K562 (cell line): ENCODE measurements at regions not wholly inside any gene's neighbourhood (a gene's known extent, or its start where the extent isn't known, plus 50 kb on each side); places are given as distances from the start of the nearest gene placed in this dataset.

Experiments used
- ATAC-seq: fragments of 200-7000 bp; cut with Tn5 transposase; 3 replicates; pipeline ENCODE4 v1.9.1; 2020; ENCODE audit warnings: moderate library complexity
- BruUV-seq: library from RNA; stranded (reverse); fragments of 400-500 nt; replicated peaks from 2 replicates; lab custom pipeline; 2021; lab: Mats Ljungman, UMichigan
- CTCF ChIA-PET: fragments of 300-600 bp; formaldehyde crosslinking; extraction: SDS; loops from one replicate; lab custom pipeline; 2021; ENCODE audit warnings: low intra/inter-chr PET ratio; lab: Yijun Ruan, JAX
- POLR2A ChIA-PET: fragments of 300-600, 350-650 bp; sonication (Branson Sonifier 250); formaldehyde crosslinking; extraction: SDS; loops from one replicate; lab custom pipeline; 2021; ENCODE audit warnings: antibody characterized with exemption, inconsistent platforms; lab: Yijun Ruan, JAX
- DNase-seq, 4 experiments: peaks; one replicate each; pipeline versions ENCODE4 v3.0.0 to v3.0.0-alpha.2; 2011 to 2018; ENCODE audit warnings: low spot score in 3 of 4, mixed read lengths in 3 of 4; ENCODE audit errors: extremely low read depth in 1 of 4
- FAIRE-seq: peaks from 2 replicates; lab custom pipeline; 2011; peaks lifted over from hg19 to GRCh38; lab: Jason Lieb, UNC
- H2AFZ ChIP-seq: 2 replicates; pipeline ENCODE4 v1.6.0; 2011; ENCODE audit warnings: low read depth, low read length, control low read depth, inconsistent platforms
- H3K27ac ChIP-seq: fragments of 200-600 bp; 3 replicates; pipeline ENCODE4 v1.8.0; 2011; ENCODE audit warnings: low read depth, mild to moderate bottlenecking, control low read depth, inconsistent platforms, low read length, moderate library complexity, mixed read lengths; ENCODE audit errors: extremely low read depth
- H3K27me3 ChIP-seq, 2 experiments: fragments of 300-600 bp in 1 of 2; 2 replicates in 1 of 2; 3 replicates in 1 of 2; pipeline versions ENCODE4 v1.6.0 to v1.8.0; 2011; ENCODE audit warnings: inconsistent platforms in 2 of 2, low read length in 2 of 2, mild to moderate bottlenecking in 1 of 2, mixed read lengths in 1 of 2, moderate library complexity in 1 of 2; ENCODE audit not compliant: control insufficient read depth in 2 of 2, insufficient read depth in 2 of 2
- H3K36me3 ChIP-seq: fragments of 300-600 bp; 3 replicates; pipeline ENCODE4 v1.8.0; 2011; ENCODE audit warnings: mild to moderate bottlenecking, low read length, inconsistent platforms; ENCODE audit not compliant: control insufficient read depth, insufficient read depth
- H3K4me1 ChIP-seq, 2 experiments: fragments of 200-600 bp in 1 of 2; replicated peaks in 1 of 2; 2 replicates in 1 of 2; 3 replicates in 1 of 2; pipeline versions ENCODE4 v1.5.1 to v1.8.0; 2011; ENCODE audit warnings: inconsistent platforms in 2 of 2, low read length in 2 of 2, mild to moderate bottlenecking in 1 of 2, mixed read lengths in 1 of 2, moderate library complexity in 1 of 2; ENCODE audit not compliant: control insufficient read depth in 2 of 2, insufficient read depth in 2 of 2
- H3K4me2 ChIP-seq: 2 replicates; pipeline ENCODE4 v1.6.1; 2011; ENCODE audit warnings: low read length, control low read depth, inconsistent platforms, mixed read lengths; ENCODE audit not compliant: insufficient read depth
- H3K4me3 ChIP-seq: fragments of 200-600 bp; sonication (generic), shearing (Covaris generic); 2 replicates; pipeline ENCODE4 v1.5.1; 2016; ENCODE audit warnings: control low read depth, inconsistent platforms
- H3K79me2 ChIP-seq: fragments of 200-600 bp; 3 replicates; pipeline ENCODE4 v1.8.0; 2011; ENCODE audit warnings: low read length, inconsistent platforms; ENCODE audit not compliant: control insufficient read depth, insufficient read depth
- H3K9ac ChIP-seq, 2 experiments: 2 replicates each; pipeline versions ENCODE4 v1.6.0 to v1.6.1; 2011; ENCODE audit warnings: low read depth in 2 of 2, low read length in 2 of 2, control low read depth in 1 of 2, inconsistent platforms in 1 of 2, mild to moderate bottlenecking in 1 of 2, mixed read lengths in 1 of 2; ENCODE audit not compliant: insufficient read depth in 1 of 2
- H3K9me1 ChIP-seq: one replicate; pipeline ENCODE4 v1.6.0; 2011; ENCODE audit warnings: inconsistent platforms, mild to moderate bottlenecking, low read length, moderate library complexity; ENCODE audit not compliant: control insufficient read depth, insufficient read depth
- H3K9me3 ChIP-seq: replicated peaks from 2 replicates; pipeline ENCODE4 v1.5.1; 2011; ENCODE audit warnings: low read depth, low read length, inconsistent platforms; ENCODE audit not compliant: control insufficient read depth, insufficient read depth
- H4K20me1 ChIP-seq: replicated peaks from 2 replicates; pipeline ENCODE4 v1.6.1; 2011; ENCODE audit warnings: low read length, inconsistent platforms, mixed read lengths; ENCODE audit not compliant: control insufficient read depth, insufficient read depth
- ELF1 ChIP-seq: fragments of 200-800 bp; sonication (Bioruptor generic); IDR thresholded peaks from 2 replicates; pipeline ENCODE4 v1.6.1; 2016; ENCODE audit warnings: missing genetic modification characterization, missing compliant biosample characterization
- RB1 ChIP-seq: fragments of 450-650 bp; IDR thresholded peaks from 2 replicates; pipeline ENCODE4 v1.6.1; 2017; ENCODE audit warnings: low read depth, mild to moderate bottlenecking
- SPI1 ChIP-seq: IDR thresholded peaks from 2 replicates; pipeline ENCODE4 v1.6.1; 2011; ENCODE audit warnings: low read depth, low read length, control low read depth, borderline replicate concordance
- ZBTB8A ChIP-seq: fragments of 450-650 bp; IDR thresholded peaks from 2 replicates; pipeline ENCODE4 v1.6.1; 2018; ENCODE audit warnings: mild to moderate bottlenecking, moderate library complexity; ENCODE audit not compliant: partially characterized antibody
- ZNF124 ChIP-seq: sonication (generic); formaldehyde crosslinking; IDR thresholded peaks from 2 replicates; pipeline ENCODE4 v1.8.1; 2022; ENCODE audit warnings: missing genetic modification reagents
- ZNF316 ChIP-seq: fragments of 450-650 bp; IDR thresholded peaks from 2 replicates; pipeline ENCODE4 v1.6.1; 2016
- ZNF445 ChIP-seq: fragments of 250-450 bp; sonication (Bioruptor Pico); IDR thresholded peaks from 2 replicates; pipeline ENCODE4 v1.4.0; 2020; ENCODE audit warnings: low read depth, mild to moderate bottlenecking, moderate library complexity
- WGBS: fragments of 100-300 bp; shearing (Covaris generic); methylation state at CpG from one replicate; pipeline ENCODE4 v1.1.6; 2016; ENCODE audit warnings: low coverage, mixed read lengths; ENCODE audit not compliant: insufficient coverage; ENCODE audit errors: missing lambda C conversion rate; 5-methylcytosine and 5-hydroxymethylcytosine counted together
- in situ Hi-C: fragments of 300-500 bp; cut with MboI; formaldehyde crosslinking; loops from 4 replicates; pipeline ENCODE4 v1.15.0; 2018; ENCODE audit warnings: inconsistent platforms, mixed read lengths
- intact Hi-C: fragments of 100-400 bp; cut with micrococcal nuclease; formaldehyde crosslinking; loops from 2 replicates; pipeline ENCODE4 v1.14.2; 2022
- TF ChIP-seq, protein P1 (sequence below): fragments of 200-800 bp; sonication (Bioruptor generic); IDR thresholded peaks from 2 replicates; pipeline ENCODE4 v1.6.1; 2016; ENCODE audit warnings: missing genetic modification characterization, missing compliant biosample characterization

DNA sequence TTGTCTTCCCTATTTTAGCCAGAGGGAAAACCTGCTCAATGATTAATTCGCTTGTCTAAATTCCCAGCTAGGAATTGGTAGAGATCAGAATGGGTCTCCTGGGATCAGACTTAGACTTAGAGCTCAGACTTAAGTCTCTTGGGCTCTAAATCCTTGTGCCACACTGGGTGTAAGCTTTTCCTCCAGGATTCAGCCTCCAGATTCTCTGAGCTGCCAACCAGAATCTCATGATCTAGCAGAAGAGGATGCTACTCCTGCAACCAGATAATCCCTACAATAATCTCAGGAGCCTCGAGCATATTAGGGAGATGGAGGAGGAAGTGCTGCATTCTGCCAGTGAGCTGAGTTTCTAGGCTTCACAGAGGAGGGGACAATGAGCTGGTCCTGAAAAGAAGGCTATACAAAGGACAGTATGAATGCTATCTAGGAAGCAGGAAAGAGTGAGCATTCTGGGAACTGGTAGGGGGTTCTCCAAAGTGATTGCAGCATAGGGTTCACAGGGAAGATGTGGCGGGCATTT is 211.6 kb upstream of the SESN3 start:
- H3K36me3 ChIP-seq, result no peaks in the 10 kb centered on the region
- no peaks in the 10 kb centered on the region; a peak in 1 of 5 replicates for H3K27me3 ChIP-seq
- TF ChIP-seq ZBTB8A (no peak), ZNF316 (no peak), ZNF445 (no peak), SPI1 (no peak), ZNF124 (no peak), RB1 (no peak), ELF1 (tag) (no peak)
- TF ChIP-seq, protein P1, sequence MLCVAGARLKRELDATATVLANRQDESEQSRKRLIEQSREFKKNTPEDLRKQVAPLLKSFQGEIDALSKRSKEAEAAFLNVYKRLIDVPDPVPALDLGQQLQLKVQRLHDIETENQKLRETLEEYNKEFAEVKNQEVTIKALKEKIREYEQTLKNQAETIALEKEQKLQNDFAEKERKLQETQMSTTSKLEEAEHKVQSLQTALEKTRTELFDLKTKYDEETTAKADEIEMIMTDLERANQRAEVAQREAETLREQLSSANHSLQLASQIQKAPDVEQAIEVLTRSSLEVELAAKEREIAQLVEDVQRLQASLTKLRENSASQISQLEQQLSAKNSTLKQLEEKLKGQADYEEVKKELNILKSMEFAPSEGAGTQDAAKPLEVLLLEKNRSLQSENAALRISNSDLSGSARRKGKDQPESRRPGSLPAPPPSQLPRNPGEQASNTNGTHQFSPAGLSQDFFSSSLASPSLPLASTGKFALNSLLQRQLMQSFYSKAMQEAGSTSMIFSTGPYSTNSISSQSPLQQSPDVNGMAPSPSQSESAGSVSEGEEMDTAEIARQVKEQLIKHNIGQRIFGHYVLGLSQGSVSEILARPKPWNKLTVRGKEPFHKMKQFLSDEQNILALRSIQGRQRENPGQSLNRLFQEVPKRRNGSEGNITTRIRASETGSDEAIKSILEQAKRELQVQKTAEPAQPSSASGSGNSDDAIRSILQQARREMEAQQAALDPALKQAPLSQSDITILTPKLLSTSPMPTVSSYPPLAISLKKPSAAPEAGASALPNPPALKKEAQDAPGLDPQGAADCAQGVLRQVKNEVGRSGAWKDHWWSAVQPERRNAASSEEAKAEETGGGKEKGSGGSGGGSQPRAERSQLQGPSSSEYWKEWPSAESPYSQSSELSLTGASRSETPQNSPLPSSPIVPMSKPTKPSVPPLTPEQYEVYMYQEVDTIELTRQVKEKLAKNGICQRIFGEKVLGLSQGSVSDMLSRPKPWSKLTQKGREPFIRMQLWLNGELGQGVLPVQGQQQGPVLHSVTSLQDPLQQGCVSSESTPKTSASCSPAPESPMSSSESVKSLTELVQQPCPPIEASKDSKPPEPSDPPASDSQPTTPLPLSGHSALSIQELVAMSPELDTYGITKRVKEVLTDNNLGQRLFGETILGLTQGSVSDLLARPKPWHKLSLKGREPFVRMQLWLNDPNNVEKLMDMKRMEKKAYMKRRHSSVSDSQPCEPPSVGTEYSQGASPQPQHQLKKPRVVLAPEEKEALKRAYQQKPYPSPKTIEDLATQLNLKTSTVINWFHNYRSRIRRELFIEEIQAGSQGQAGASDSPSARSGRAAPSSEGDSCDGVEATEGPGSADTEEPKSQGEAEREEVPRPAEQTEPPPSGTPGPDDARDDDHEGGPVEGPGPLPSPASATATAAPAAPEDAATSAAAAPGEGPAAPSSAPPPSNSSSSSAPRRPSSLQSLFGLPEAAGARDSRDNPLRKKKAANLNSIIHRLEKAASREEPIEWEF (CRISPR knock-in tag), result no peak
- TF ChIP-seq, all 486 proteins: peak for 0
- Histone ChIP-seq H3K4me2 (no peak overlapping the region), H2AFZ (no peak overlapping the region), H3K9me1 (no peaks in the 10 kb centered on the region), H3K9me3 (no peaks in the 10 kb centered on the region), H3K79me2 (no peaks in the 10 kb centered on the region), H4K20me1 (no peaks in the 10 kb centered on the region), H3K4me3 (no peak overlapping the region), H3K4me1 (peaks cover 3 to 4% of the 10 kb centered on the region in 2 experiments; a peak in 2 of 5 replicates), H3K27ac (no peak overlapping the region), H3K9ac (no peak overlapping the region)
- ChIA-PET CTCF (no interaction called here), POLR2A (interaction anchor here (0.6 to 1.9 kb wide), 4 partner anchors 8 to 189 kb away, joined by 3 to 8 read pairs (median 6); no protein-coding TSS in a partner anchor)
- no peak for ATAC-seq
- in situ Hi-C loops (no loop called here), intact Hi-C loops (no loop called here)
- WGBS, result 24% methylated on average over 3 of the region's 3 CpGs
- no peak for DNase-seq
- no peak for FAIRE-seq
- no TSS peak for BruUV-seq
